ENCODE measurements at regions not wholly inside any gene's neighbourhood (a gene's known extent, or its start where the extent isn't known, plus 50 kb on each side); places are given as distances from the start of the nearest gene placed in this dataset.

- H3K27me3 ChIP-seq (ENCODE audit: control insufficient read depth, insufficient read depth, low read length), result no peaks in the 10 kb centered on the region
- H3K4me3 ChIP-seq (ENCODE audit: low read length), result no peak overlapping the region
- H3K9me3 ChIP-seq (ENCODE audit: control insufficient read depth, low read length), result no peaks in the 10 kb centered on the region
- H3K4me1 ChIP-seq (ENCODE audit: control insufficient read depth, insufficient read depth, low read length), result peaks cover 26% of the 10 kb centered on the region
- H3K9ac ChIP-seq (ENCODE audit: low read length), result no peak overlapping the region
- peaks cover 4% of the 10 kb centered on the region for H3K36me3 ChIP-seq (ENCODE audit: control insufficient read depth, insufficient read depth, low read length)
Observed at GRCh38 chr17:77314601-77315000, 173.8 kb downstream of the SEC14L1 start.

DNA sequence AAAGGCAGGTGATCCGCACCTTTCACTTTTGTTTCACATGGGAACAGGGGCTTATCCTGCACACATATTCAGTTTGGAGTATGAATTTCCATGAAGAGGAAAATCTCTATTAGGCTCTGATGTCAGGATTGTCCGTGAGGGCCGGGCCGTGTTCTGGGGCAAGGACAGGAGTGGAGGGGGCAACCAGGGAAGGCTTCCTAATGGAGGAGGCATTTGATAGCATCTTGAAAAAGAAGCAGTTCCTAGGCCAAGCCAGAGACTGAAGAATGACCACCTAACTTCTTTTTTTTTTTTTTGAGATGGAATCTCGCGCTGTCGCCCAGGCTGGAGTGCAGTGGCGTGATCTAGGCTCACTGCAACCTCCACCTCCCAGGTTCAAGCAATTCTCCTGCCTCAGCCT, 174.2 kb downstream of the SEC14L1 start:
- Histone ChIP-seq H3K4me3 (ENCODE audit: low read length) (no peak overlapping the region), H3K4me1 (ENCODE audit: control insufficient read depth, insufficient read depth, low read length) (peaks cover 30% of the 10 kb centered on the region), H3K9ac (ENCODE audit: low read length) (no peak overlapping the region), H3K36me3 (ENCODE audit: control insufficient read depth, insufficient read depth, low read length) (peaks cover 4% of the 10 kb centered on the region), H3K9me3 (ENCODE audit: control insufficient read depth, low read length) (no peaks in the 10 kb centered on the region), H3K27me3 (ENCODE audit: control insufficient read depth, insufficient read depth, low read length) (no peaks in the 10 kb centered on the region)

DNA sequence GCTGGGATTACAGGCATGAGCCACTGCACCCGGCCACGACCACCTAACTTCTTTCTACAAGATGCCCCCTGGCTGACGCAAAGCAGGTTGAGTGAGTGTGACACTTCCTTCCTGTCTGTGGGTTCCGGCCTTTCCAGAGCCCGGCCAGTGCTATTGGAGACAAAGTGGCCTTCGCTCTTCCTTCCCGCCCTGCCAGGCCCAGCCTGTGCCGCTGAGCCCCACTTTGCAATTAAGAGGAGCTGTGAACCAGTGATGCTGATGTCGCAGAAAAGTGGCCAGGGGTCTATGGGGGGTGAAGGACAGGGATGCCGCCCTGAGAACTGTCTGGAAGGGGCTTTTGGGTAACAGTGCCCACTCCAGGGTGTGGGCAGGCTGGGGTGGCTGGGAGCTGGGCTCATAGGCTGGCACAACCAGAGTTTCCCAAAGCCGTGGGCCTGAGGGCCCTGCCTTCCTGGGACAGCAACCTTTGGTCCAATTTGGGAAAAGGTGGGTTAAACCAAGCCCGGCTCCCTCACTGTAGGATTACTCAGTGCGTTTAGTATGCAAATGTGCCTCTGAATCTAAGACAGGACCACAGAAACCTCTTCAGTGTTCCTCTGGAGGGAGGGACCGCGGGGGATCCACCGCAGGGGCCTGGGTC, 174.9 kb downstream of the SEC14L1 start:
- no peaks in the 10 kb centered on the region for H3K27me3 ChIP-seq (ENCODE audit: control insufficient read depth, insufficient read depth, low read length)
- H3K36me3 ChIP-seq (ENCODE audit: control insufficient read depth, insufficient read depth, low read length), result peaks cover 4% of the 10 kb centered on the region
- H3K9me3 ChIP-seq (ENCODE audit: control insufficient read depth, low read length), result no peaks in the 10 kb centered on the region
- H3K9ac ChIP-seq (ENCODE audit: low read length), result no peak overlapping the region
- no peak overlapping the region for H3K4me3 ChIP-seq (ENCODE audit: low read length)
- H3K4me1 ChIP-seq (ENCODE audit: control insufficient read depth, insufficient read depth, low read length), result peaks cover 36% of the 10 kb centered on the region

GRCh38 chr17:77316191-77316641, 175.4 kb downstream of the SEC14L1 start:
- Histone ChIP-seq H3K27me3 (ENCODE audit: control insufficient read depth, insufficient read depth, low read length) (no peaks in the 10 kb centered on the region), H3K36me3 (ENCODE audit: control insufficient read depth, insufficient read depth, low read length) (peaks cover 4% of the 10 kb centered on the region), H3K4me1 (ENCODE audit: control insufficient read depth, insufficient read depth, low read length) (peaks cover 41% of the 10 kb centered on the region), H3K9ac (ENCODE audit: low read length) (no peak overlapping the region), H3K4me3 (ENCODE audit: low read length) (no peak overlapping the region), H3K9me3 (ENCODE audit: control insufficient read depth, low read length) (no peaks in the 10 kb centered on the region)

DNA sequence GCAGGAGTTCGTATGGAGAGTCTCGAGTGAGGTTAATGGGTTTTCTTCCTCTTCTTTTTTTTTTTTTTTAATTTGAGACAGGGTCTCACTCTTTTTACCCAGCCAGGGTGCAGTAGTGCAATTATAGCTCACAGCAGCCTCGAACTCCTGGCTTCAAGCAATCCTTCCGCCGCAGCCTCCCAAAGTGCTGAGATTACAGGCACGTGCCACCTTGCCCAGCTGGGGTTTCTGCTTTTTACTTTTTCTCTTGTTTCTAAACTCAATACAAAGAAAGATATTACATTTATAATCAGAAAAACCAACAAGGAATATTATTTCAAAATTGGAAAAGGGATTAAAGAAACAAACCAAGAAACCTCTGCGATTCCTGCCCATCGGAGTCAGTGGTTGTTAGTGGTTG, 175.9 kb downstream of the SEC14L1 start:
- Histone ChIP-seq H3K9ac (ENCODE audit: low read length) (no peak overlapping the region), H3K9me3 (ENCODE audit: control insufficient read depth, low read length) (no peaks in the 10 kb centered on the region), H3K4me1 (ENCODE audit: control insufficient read depth, insufficient read depth, low read length) (peaks cover 41% of the 10 kb centered on the region), H3K36me3 (ENCODE audit: control insufficient read depth, insufficient read depth, low read length) (peaks cover 4% of the 10 kb centered on the region), H3K4me3 (ENCODE audit: low read length) (no peak overlapping the region), H3K27me3 (ENCODE audit: control insufficient read depth, insufficient read depth, low read length) (no peaks in the 10 kb centered on the region)

DNA sequence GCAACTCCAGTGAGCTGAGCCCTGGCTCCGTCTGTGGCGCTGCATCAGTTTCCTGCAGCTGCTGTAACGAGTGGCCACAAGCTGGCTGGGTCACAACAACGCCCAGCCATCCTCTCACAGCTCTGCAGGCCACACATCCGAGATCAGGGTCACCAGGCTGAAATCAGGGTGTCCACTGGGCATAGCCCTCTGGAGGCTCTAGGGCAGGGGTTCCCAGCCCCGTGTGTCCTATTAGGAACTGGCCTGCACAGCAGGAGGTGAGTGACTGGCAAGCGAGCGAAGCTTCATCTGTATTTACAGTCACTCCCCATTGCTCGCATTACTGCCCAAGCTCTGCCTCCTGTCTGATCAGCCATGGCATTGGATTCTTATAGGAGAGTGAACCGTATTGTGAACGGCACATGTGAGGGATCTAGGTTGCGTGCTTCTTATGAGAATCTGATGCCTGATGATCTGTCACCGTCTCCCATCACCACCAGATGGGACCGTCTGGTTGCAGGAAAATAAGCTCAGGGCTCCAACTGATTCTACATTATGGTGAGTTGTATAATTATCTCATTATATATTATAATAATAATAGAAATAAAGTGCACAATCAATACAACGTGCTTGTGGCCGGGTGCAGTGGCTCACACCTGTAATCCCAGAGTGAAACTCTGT, 176.5 kb downstream of the SEC14L1 start:
- Histone ChIP-seq H3K4me3 (ENCODE audit: low read length) (no peak overlapping the region), H3K4me1 (ENCODE audit: control insufficient read depth, insufficient read depth, low read length) (peaks cover 47% of the 10 kb centered on the region), H3K9me3 (ENCODE audit: control insufficient read depth, low read length) (no peaks in the 10 kb centered on the region), H3K9ac (ENCODE audit: low read length) (no peak overlapping the region), H3K36me3 (ENCODE audit: control insufficient read depth, insufficient read depth, low read length) (peaks cover 4% of the 10 kb centered on the region), H3K27me3 (ENCODE audit: control insufficient read depth, insufficient read depth, low read length) (no peaks in the 10 kb centered on the region)

DNA sequence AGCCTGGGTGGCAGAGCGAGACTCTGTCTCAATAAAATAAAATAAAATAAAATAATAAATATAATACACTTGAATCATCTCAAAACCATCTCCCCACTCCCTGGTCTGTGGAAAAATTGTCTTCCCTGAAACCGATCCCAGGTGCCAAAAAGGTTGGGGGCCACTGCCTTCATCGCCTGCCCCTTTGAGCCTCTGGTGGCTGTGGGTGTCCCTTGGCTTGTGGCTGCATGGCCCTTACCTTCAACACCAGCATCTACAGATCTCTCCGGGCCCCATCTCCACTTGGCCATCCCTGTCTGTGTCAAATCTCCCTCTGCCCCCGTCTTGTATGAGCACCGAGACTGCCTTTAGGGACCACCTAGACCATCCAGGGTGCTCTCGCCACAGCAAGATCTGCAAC, 177.3 kb downstream of the SEC14L1 start:
- Histone ChIP-seq H3K4me3 (ENCODE audit: low read length) (no peak overlapping the region), H3K9ac (ENCODE audit: low read length) (no peak overlapping the region), H3K9me3 (ENCODE audit: control insufficient read depth, low read length) (no peaks in the 10 kb centered on the region), H3K27me3 (ENCODE audit: control insufficient read depth, insufficient read depth, low read length) (no peaks in the 10 kb centered on the region), H3K36me3 (ENCODE audit: control insufficient read depth, insufficient read depth, low read length) (no peaks in the 10 kb centered on the region), H3K4me1 (ENCODE audit: control insufficient read depth, insufficient read depth, low read length) (peaks cover 51% of the 10 kb centered on the region)

GRCh38 chr17:77318491-77319210, 177.9 kb downstream of the SEC14L1 start:
- peak overlapping the region; percentile 68 for H3K9ac ChIP-seq (ENCODE audit: low read length)
- no peaks in the 10 kb centered on the region for H3K9me3 ChIP-seq (ENCODE audit: control insufficient read depth, low read length)
- no peaks in the 10 kb centered on the region for H3K27me3 ChIP-seq (ENCODE audit: control insufficient read depth, insufficient read depth, low read length)
- peaks cover 51% of the 10 kb centered on the region for H3K4me1 ChIP-seq (ENCODE audit: control insufficient read depth, insufficient read depth, low read length)
- peak overlapping the region; percentile 67 for H3K4me3 ChIP-seq (ENCODE audit: low read length)
- H3K36me3 ChIP-seq (ENCODE audit: control insufficient read depth, insufficient read depth, low read length), result no peaks in the 10 kb centered on the region

- no peaks in the 10 kb centered on the region for H3K27me3 ChIP-seq (ENCODE audit: control insufficient read depth, insufficient read depth, low read length)
- H3K4me3 ChIP-seq (ENCODE audit: low read length), result peak overlapping the region; percentile 67
- no peaks in the 10 kb centered on the region for H3K9me3 ChIP-seq (ENCODE audit: control insufficient read depth, low read length)
- H3K36me3 ChIP-seq (ENCODE audit: control insufficient read depth, insufficient read depth, low read length), result no peaks in the 10 kb centered on the region
- H3K4me1 ChIP-seq (ENCODE audit: control insufficient read depth, insufficient read depth, low read length), result peaks cover 59% of the 10 kb centered on the region
- H3K9ac ChIP-seq (ENCODE audit: low read length), result peak overlapping the region; percentile 68
Observed at GRCh38 chr17:77319211-77320043, 178.7 kb downstream of the SEC14L1 start.

DNA sequence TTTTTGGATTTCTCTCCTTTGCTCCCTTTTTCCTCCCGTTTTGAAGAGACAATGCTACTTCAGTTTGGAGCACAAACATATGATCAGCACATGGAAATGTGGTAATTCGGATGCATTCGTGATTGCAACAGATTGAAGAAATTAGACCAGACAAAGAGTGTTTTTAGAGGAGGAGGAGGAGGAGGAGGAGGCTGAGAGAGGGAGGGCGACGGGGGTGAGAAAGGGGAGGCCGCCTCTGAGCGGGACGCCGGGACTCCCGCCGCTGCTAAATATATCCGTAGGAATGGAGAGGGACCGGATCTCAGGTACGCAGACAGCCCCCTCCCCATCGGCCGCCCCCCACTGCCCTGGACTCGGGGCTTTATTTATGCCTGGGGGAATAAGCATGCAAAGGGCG, 179.3 kb downstream of the SEC14L1 start:
- peaks cover 65% of the 10 kb centered on the region for H3K4me1 ChIP-seq (ENCODE audit: control insufficient read depth, insufficient read depth, low read length)
- H3K36me3 ChIP-seq (ENCODE audit: control insufficient read depth, insufficient read depth, low read length), result no peaks in the 10 kb centered on the region
- H3K9ac ChIP-seq (ENCODE audit: low read length), result peak overlapping the region; percentile 68
- no peaks in the 10 kb centered on the region for H3K27me3 ChIP-seq (ENCODE audit: control insufficient read depth, insufficient read depth, low read length)
- H3K9me3 ChIP-seq (ENCODE audit: control insufficient read depth, low read length), result no peaks in the 10 kb centered on the region
- no peak overlapping the region for H3K4me3 ChIP-seq (ENCODE audit: low read length)

DNA sequence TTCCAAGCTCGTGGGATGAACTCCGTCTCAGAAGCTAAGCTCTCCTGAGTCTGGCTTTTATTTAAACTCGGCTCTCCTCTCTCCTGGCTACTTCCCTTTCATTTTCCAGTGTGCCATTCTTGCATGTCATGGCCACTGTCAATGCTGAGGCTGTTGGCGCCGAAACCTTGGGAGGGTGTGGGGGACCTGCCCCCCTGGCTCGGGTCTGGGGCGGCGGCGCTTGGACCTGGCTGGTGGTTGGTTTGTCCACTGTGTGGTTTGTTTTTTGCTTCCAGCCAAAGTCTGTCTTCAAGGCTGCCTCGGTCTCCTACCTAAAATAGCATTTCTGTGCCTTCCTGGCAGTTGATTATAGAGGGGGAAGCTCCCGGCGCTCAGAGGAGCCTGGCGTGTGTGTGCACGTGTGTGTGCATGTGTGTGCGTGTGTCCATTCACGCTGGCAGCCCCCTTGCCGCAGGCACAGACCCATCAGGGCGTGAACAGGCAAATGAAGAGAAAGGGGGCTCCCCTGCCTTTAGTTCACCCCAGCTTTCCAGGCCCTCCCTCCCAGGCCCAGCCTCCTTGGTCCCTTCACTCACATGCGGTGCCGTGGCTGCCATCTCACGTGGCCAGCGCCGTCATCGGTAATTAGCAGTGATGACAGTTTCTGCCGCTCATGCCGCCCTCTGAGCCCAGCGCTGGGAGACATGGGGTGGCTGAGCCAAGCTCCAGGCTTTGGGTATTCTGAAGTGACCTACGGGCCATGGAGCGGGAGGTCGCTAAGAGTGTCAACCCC, 179.9 kb downstream of the SEC14L1 start:
- Histone ChIP-seq H3K9me3 (ENCODE audit: control insufficient read depth, low read length) (no peaks in the 10 kb centered on the region), H3K9ac (ENCODE audit: low read length) (peak overlapping the region; percentile 68), H3K27me3 (ENCODE audit: control insufficient read depth, insufficient read depth, low read length) (no peaks in the 10 kb centered on the region), H3K36me3 (ENCODE audit: control insufficient read depth, insufficient read depth, low read length) (no peaks in the 10 kb centered on the region), H3K4me1 (ENCODE audit: control insufficient read depth, insufficient read depth, low read length) (peaks cover 71% of the 10 kb centered on the region), H3K4me3 (ENCODE audit: low read length) (no peak overlapping the region)
